OCI-LY3 (cell line): ENCODE measurements at regions not wholly inside any gene's neighbourhood (a gene's known extent, or its start where the extent isn't known, plus 50 kb on each side); places are given as distances from the start of the nearest gene placed in this dataset.

Experiments
- H2AFZ ChIP-seq: fragments of 200-600, 300-600 bp; shearing (Covaris generic); 2 replicates; pipeline ENCODE4 v1.6.0; 2014; ENCODE audit warnings: antibody characterized with exemption, low read depth, low read length
- H3K27ac ChIP-seq: fragments of 200-600, 300-600 bp; sonication (generic); 2 replicates; pipeline ENCODE4 v1.5.1; 2014; ENCODE audit warnings: mild to moderate bottlenecking, low read length, moderate library complexity, mixed read lengths
- H3K27me3 ChIP-seq: fragments of 200-600, 300-600 bp; sonication (generic); 2 replicates; pipeline ENCODE4 v1.6.1; 2014; ENCODE audit warnings: low read depth, low read length, mixed read lengths
- H3K36me3 ChIP-seq: fragments of 200-600, 300-600 bp; sonication (generic); replicated peaks from 2 replicates; pipeline ENCODE3; 2014; ENCODE audit warnings: low read depth, low read length, mixed read lengths
- H3K4me1 ChIP-seq: fragments of 300-600, 200-600 bp; sonication (generic); 2 replicates; pipeline ENCODE4 v1.6.1; 2014; ENCODE audit warnings: low read length, mixed read lengths
- H3K4me2 ChIP-seq: fragments of 200-600, 300-600 bp; sonication (generic); 2 replicates; pipeline ENCODE4 v1.6.1; 2014; ENCODE audit warnings: low read length, mixed read lengths
- H3K4me3 ChIP-seq: fragments of 300-600, 200-600 bp; sonication (generic); 2 replicates; pipeline ENCODE4 v1.5.1; 2014; ENCODE audit warnings: antibody characterized with exemption, mild to moderate bottlenecking, low read length, moderate library complexity
- H3K79me2 ChIP-seq: fragments of 300-600, 200-600 bp; shearing (Covaris generic); 2 replicates; pipeline ENCODE4 v1.6.1; 2014; ENCODE audit warnings: mild to moderate bottlenecking, low read length, mixed read lengths
- H3K9ac ChIP-seq: fragments of 300-600, 200-600 bp; shearing (Covaris generic); 2 replicates; pipeline ENCODE4 v1.6.0; 2014; ENCODE audit warnings: mild to moderate bottlenecking, low read length, moderate library complexity
- H3K9me3 ChIP-seq: fragments of 200-600, 300-600 bp; shearing (Covaris generic); 2 replicates; pipeline ENCODE4 v1.6.1; 2014; ENCODE audit warnings: low read length, mixed read lengths; ENCODE audit not compliant: insufficient read depth
- H4K20me1 ChIP-seq: fragments of 200-600, 300-600 bp; sonication (generic); 2 replicates; pipeline ENCODE4 v1.6.1; 2016; ENCODE audit warnings: low read length, mixed read lengths; ENCODE audit not compliant: insufficient read depth
- CTCF ChIP-seq: fragments of 200-600, 300-600 bp; sonication (generic); IDR thresholded peaks from 2 replicates; pipeline ENCODE4 v1.5.1; 2014; ENCODE audit warnings: antibody characterized with exemption, low read length, low read depth
- EZH2phosphoT487 ChIP-seq: fragments of 200-600 bp; shearing (Covaris generic); IDR thresholded peaks from 2 replicates; pipeline ENCODE4 v1.6.1; 2018; ENCODE audit warnings: antibody characterized with exemption, mixed run types, low read depth

- Histone ChIP-seq H3K79me2 (no peaks in the 10 kb centered on the region), H3K4me2 (no peak overlapping the region), H3K9me3 (no peaks in the 10 kb centered on the region), H4K20me1 (no peaks in the 10 kb centered on the region), H2AFZ (no peak overlapping the region), H3K4me1 (no peaks in the 10 kb centered on the region), H3K27ac (no peak overlapping the region), H3K36me3 (no peaks in the 10 kb centered on the region), H3K27me3 (no peaks in the 10 kb centered on the region), H3K9ac (no peak overlapping the region), H3K4me3 (no peak overlapping the region)
- TF ChIP-seq CTCF (no peak), EZH2phosphoT487 (no peak)
Observed at GRCh38 chr4:187767158-187767557, 228.4 kb upstream of the ZFP42 start.

- Histone ChIP-seq H3K4me2 (no peak overlapping the region), H3K9ac (no peak overlapping the region), H3K27me3 (no peaks in the 10 kb centered on the region), H3K4me1 (no peaks in the 10 kb centered on the region), H3K36me3 (no peaks in the 10 kb centered on the region), H3K4me3 (no peak overlapping the region), H3K27ac (no peak overlapping the region), H3K79me2 (no peaks in the 10 kb centered on the region), H2AFZ (no peak overlapping the region), H4K20me1 (no peaks in the 10 kb centered on the region), H3K9me3 (no peaks in the 10 kb centered on the region)
- TF ChIP-seq EZH2phosphoT487: no peak
- TF ChIP-seq CTCF: no peak
Observed at GRCh38 chr4:187767687-187768086, 227.9 kb upstream of the ZFP42 start.

- Histone ChIP-seq H3K9me3 (no peaks in the 10 kb centered on the region), H3K4me3 (no peak overlapping the region), H3K79me2 (no peaks in the 10 kb centered on the region), H3K27me3 (no peaks in the 10 kb centered on the region), H3K36me3 (no peaks in the 10 kb centered on the region), H3K27ac (no peak overlapping the region), H4K20me1 (no peaks in the 10 kb centered on the region), H3K4me1 (no peaks in the 10 kb centered on the region), H3K9ac (no peak overlapping the region), H3K4me2 (no peak overlapping the region), H2AFZ (no peak overlapping the region)
- no peak for TF ChIP-seq EZH2phosphoT487
- no peak for TF ChIP-seq CTCF
Observed at GRCh38 chr4:187770345-187770744, 225.2 kb upstream of the ZFP42 start.

- Histone ChIP-seq H3K36me3 (no peaks in the 10 kb centered on the region), H3K4me1 (no peaks in the 10 kb centered on the region), H3K4me2 (no peak overlapping the region), H3K4me3 (no peak overlapping the region), H4K20me1 (no peaks in the 10 kb centered on the region), H3K27ac (no peak overlapping the region), H3K9me3 (no peaks in the 10 kb centered on the region), H3K79me2 (no peaks in the 10 kb centered on the region), H3K9ac (no peak overlapping the region), H2AFZ (no peak overlapping the region), H3K27me3 (no peaks in the 10 kb centered on the region)
- no peak for TF ChIP-seq CTCF
- TF ChIP-seq EZH2phosphoT487: no peak
Observed at GRCh38 chr4:187777954-187778353, 217.6 kb upstream of the ZFP42 start.
